GM23338 (cell line): ENCODE measurements at regions not wholly inside any gene's neighbourhood (a gene's known extent, or its start where the extent isn't known, plus 50 kb on each side); places are given as distances from the start of the nearest gene placed in this dataset.

Source experiments
- ATAC-seq: fragments of 200-7000 bp; cut with Tn5 transposase; 3 replicates; pipeline ENCODE4 v1.9.1; 2020
- DNase-seq: peaks from one replicate; pipeline ENCODE4 v3.0.0-alpha.2; 2015; ENCODE audit warnings: low spot score
- H2AFZ ChIP-seq: fragments of 200-600 bp; sonication (generic); 2 replicates; pipeline ENCODE4 v1.8.0; 2016; ENCODE audit warnings: antibody characterized with exemption, mild to moderate bottlenecking, moderate library complexity
- H3F3A ChIP-seq: fragments of 200-600 bp; sonication (generic); replicated peaks from 2 replicates; pipeline ENCODE4 v1.8.0; 2017; ENCODE audit warnings: antibody characterized with exemption, mixed run types, low read depth
- H3K27ac ChIP-seq: fragments of 200-600 bp; sonication (generic); 2 replicates; pipeline ENCODE4 v1.6.1; 2016; ENCODE audit warnings: low read depth
- H3K27me3 ChIP-seq: fragments of 200-600 bp; sonication (generic); 2 replicates; pipeline ENCODE4 v1.8.0; 2016; ENCODE audit warnings: mild to moderate bottlenecking, mixed run types, moderate library complexity; ENCODE audit not compliant: insufficient read depth
- H3K36me3 ChIP-seq: fragments of 200-600 bp; sonication (generic); 2 replicates; pipeline ENCODE4 v1.8.0; 2016; ENCODE audit warnings: mild to moderate bottlenecking; ENCODE audit not compliant: insufficient read depth
- H3K4me1 ChIP-seq: fragments of 200-600 bp; sonication (generic); 2 replicates; pipeline ENCODE4 v1.8.0; 2016; ENCODE audit warnings: mild to moderate bottlenecking, moderate library complexity; ENCODE audit not compliant: insufficient read depth
- H3K4me2 ChIP-seq: fragments of 200-600 bp; sonication (generic); 2 replicates; pipeline ENCODE4 v1.7.1; 2017; ENCODE audit warnings: mixed run types
- H3K4me3 ChIP-seq: fragments of 200-600 bp; sonication (generic); 2 replicates; pipeline ENCODE4 v1.6.1; 2016; ENCODE audit warnings: mixed run types
- H3K79me2 ChIP-seq: fragments of 200-600 bp; sonication (generic); replicated peaks from 2 replicates; pipeline ENCODE4 v1.8.0; 2017; ENCODE audit warnings: mild to moderate bottlenecking; ENCODE audit not compliant: insufficient read depth
- H3K9me2 ChIP-seq: fragments of 200-600 bp; sonication (generic); 2 replicates; pipeline ENCODE4 v1.8.0; 2017; ENCODE audit not compliant: insufficient read depth
- H4K20me1 ChIP-seq: fragments of 200-600 bp; sonication (generic); replicated peaks from 2 replicates; pipeline ENCODE4 v1.8.0; 2017; ENCODE audit warnings: mild to moderate bottlenecking; ENCODE audit not compliant: insufficient read depth
- H3K27ac Mint-ChIP-seq: 2 replicates; pipeline ENCODE4 v1.8.0; 2020; ENCODE audit warnings: inconsistent platforms, mild to moderate bottlenecking, moderate library complexity, mixed read lengths
- H3K27me3 Mint-ChIP-seq: 3 replicates; pipeline ENCODE4 v1.8.0; 2022; ENCODE audit warnings: low read depth, mild to moderate bottlenecking, moderate library complexity, mixed read lengths, inconsistent platforms; ENCODE audit not compliant: insufficient read depth, poor library complexity
- H3K36me3 Mint-ChIP-seq: 3 replicates; pipeline ENCODE4 v1.8.0; 2021; ENCODE audit warnings: low read depth, mild to moderate bottlenecking, inconsistent platforms, moderate library complexity, mixed read lengths
- H3K4me1 Mint-ChIP-seq: 3 replicates; pipeline ENCODE4 v1.8.0; 2020; ENCODE audit warnings: mild to moderate bottlenecking, inconsistent platforms, mixed read lengths
- H3K4me3 Mint-ChIP-seq: 3 replicates; pipeline ENCODE4 v1.8.0; 2021; ENCODE audit warnings: moderate library complexity, mild to moderate bottlenecking, inconsistent platforms, mixed read lengths
- H3K9me3 Mint-ChIP-seq: 3 replicates; pipeline ENCODE4 v1.8.0; 2020; ENCODE audit warnings: moderate library complexity, mild to moderate bottlenecking, inconsistent platforms, mixed read lengths
- CREB1 ChIP-seq: fragments of 250-450 bp; sonication (Bioruptor Pico); IDR thresholded peaks from 2 replicates; pipeline ENCODE4 v1.5.0; 2020; ENCODE audit warnings: low read depth, mild to moderate bottlenecking, moderate library complexity
- CTCF ChIP-seq, 2 experiments: fragments of 200-600 bp in 1 of 2; sonication (generic) in 1 of 2; conservative IDR thresholded peaks; 2 replicates each; pipeline versions ENCODE4 v1.5.1 to v1.6.1; 2016 to 2017; ENCODE audit warnings: antibody characterized with exemption in 2 of 2, low read depth in 2 of 2, mild to moderate bottlenecking in 2 of 2, moderate library complexity in 1 of 2
- EZH2 ChIP-seq: fragments of 200-600 bp; sonication (generic); IDR thresholded peaks from one replicate; pipeline ENCODE4 v1.8.0; 2017; ENCODE audit warnings: antibody characterized with exemption, mild to moderate bottlenecking, low read depth; ENCODE audit not compliant: unreplicated experiment
- EZH2phosphoT487 ChIP-seq: fragments of 200-600 bp; sonication (generic); IDR thresholded peaks from one replicate; pipeline ENCODE4 v1.8.1; 2018; ENCODE audit warnings: antibody characterized with exemption; ENCODE audit not compliant: unreplicated experiment
- JUNB ChIP-seq: IDR thresholded peaks from one replicate; pipeline ENCODE4 v1.6.1; 2016; ENCODE audit warnings: antibody characterized with exemption; ENCODE audit not compliant: unreplicated experiment
- NANOG ChIP-seq: IDR thresholded peaks from 2 replicates; pipeline ENCODE4 v1.6.1; 2016; ENCODE audit warnings: antibody characterized with exemption, borderline replicate concordance
- POLR2AphosphoS5 ChIP-seq: IDR thresholded peaks from 2 replicates; pipeline ENCODE4 v1.6.1; 2016; ENCODE audit warnings: antibody characterized with exemption, low read depth
- STAT1 ChIP-seq: IDR thresholded peaks from one replicate; pipeline ENCODE4 v1.6.1; 2016; ENCODE audit warnings: antibody characterized with exemption; ENCODE audit not compliant: unreplicated experiment
- ZNF114 ChIP-seq: fragments of 250-450 bp; sonication (Bioruptor Pico); IDR thresholded peaks from 2 replicates; pipeline ENCODE4 v1.5.0; 2020; ENCODE audit warnings: mild to moderate bottlenecking, moderate library complexity
- ZNF331 ChIP-seq: fragments of 250-450 bp; sonication (Bioruptor Pico); IDR thresholded peaks from 2 replicates; pipeline ENCODE4 v1.5.0; 2020; ENCODE audit warnings: low read depth, mild to moderate bottlenecking, moderate library complexity
- TF ChIP-seq, protein P1 (sequence below): fragments of 250-450 bp; sonication (Bioruptor Pico); IDR thresholded peaks from 2 replicates; pipeline ENCODE4 v1.5.0; 2020; ENCODE audit warnings: mild to moderate bottlenecking, moderate library complexity
- TF ChIP-seq, protein P2 (sequence below): IDR thresholded peaks from 2 replicates; pipeline ENCODE4 v1.6.1; 2016; ENCODE audit warnings: antibody characterized with exemption
- TF ChIP-seq, protein P3 (sequence below): IDR thresholded peaks from one replicate; pipeline ENCODE4 v1.6.1; 2018; ENCODE audit warnings: antibody characterized with exemption; ENCODE audit not compliant: unreplicated experiment

GRCh38 chr12:19070341-19070740, 59.2 kb upstream of the PLEKHA5 start:
- no peaks in the 10 kb centered on the region for H3K36me3 Mint-ChIP-seq
- H4K20me1 ChIP-seq = no peaks in the 10 kb centered on the region
- TF ChIP-seq STAT1 (no peak), CTCF (conservative IDR thresholded peaks at IDR 0.05; ENCODE audit: low read depth in 2 of 2) (no peak), ZNF114 (no peak), EZH2phosphoT487 (no peak), CREB1 (CRISPR knock-in tag) (no peak), POLR2AphosphoS5 (no peak), ZNF331 (CRISPR knock-in tag) (no peak), EZH2 (no peak), JUNB (no peak), NANOG (no peak)
- TF ChIP-seq, protein P1, sequence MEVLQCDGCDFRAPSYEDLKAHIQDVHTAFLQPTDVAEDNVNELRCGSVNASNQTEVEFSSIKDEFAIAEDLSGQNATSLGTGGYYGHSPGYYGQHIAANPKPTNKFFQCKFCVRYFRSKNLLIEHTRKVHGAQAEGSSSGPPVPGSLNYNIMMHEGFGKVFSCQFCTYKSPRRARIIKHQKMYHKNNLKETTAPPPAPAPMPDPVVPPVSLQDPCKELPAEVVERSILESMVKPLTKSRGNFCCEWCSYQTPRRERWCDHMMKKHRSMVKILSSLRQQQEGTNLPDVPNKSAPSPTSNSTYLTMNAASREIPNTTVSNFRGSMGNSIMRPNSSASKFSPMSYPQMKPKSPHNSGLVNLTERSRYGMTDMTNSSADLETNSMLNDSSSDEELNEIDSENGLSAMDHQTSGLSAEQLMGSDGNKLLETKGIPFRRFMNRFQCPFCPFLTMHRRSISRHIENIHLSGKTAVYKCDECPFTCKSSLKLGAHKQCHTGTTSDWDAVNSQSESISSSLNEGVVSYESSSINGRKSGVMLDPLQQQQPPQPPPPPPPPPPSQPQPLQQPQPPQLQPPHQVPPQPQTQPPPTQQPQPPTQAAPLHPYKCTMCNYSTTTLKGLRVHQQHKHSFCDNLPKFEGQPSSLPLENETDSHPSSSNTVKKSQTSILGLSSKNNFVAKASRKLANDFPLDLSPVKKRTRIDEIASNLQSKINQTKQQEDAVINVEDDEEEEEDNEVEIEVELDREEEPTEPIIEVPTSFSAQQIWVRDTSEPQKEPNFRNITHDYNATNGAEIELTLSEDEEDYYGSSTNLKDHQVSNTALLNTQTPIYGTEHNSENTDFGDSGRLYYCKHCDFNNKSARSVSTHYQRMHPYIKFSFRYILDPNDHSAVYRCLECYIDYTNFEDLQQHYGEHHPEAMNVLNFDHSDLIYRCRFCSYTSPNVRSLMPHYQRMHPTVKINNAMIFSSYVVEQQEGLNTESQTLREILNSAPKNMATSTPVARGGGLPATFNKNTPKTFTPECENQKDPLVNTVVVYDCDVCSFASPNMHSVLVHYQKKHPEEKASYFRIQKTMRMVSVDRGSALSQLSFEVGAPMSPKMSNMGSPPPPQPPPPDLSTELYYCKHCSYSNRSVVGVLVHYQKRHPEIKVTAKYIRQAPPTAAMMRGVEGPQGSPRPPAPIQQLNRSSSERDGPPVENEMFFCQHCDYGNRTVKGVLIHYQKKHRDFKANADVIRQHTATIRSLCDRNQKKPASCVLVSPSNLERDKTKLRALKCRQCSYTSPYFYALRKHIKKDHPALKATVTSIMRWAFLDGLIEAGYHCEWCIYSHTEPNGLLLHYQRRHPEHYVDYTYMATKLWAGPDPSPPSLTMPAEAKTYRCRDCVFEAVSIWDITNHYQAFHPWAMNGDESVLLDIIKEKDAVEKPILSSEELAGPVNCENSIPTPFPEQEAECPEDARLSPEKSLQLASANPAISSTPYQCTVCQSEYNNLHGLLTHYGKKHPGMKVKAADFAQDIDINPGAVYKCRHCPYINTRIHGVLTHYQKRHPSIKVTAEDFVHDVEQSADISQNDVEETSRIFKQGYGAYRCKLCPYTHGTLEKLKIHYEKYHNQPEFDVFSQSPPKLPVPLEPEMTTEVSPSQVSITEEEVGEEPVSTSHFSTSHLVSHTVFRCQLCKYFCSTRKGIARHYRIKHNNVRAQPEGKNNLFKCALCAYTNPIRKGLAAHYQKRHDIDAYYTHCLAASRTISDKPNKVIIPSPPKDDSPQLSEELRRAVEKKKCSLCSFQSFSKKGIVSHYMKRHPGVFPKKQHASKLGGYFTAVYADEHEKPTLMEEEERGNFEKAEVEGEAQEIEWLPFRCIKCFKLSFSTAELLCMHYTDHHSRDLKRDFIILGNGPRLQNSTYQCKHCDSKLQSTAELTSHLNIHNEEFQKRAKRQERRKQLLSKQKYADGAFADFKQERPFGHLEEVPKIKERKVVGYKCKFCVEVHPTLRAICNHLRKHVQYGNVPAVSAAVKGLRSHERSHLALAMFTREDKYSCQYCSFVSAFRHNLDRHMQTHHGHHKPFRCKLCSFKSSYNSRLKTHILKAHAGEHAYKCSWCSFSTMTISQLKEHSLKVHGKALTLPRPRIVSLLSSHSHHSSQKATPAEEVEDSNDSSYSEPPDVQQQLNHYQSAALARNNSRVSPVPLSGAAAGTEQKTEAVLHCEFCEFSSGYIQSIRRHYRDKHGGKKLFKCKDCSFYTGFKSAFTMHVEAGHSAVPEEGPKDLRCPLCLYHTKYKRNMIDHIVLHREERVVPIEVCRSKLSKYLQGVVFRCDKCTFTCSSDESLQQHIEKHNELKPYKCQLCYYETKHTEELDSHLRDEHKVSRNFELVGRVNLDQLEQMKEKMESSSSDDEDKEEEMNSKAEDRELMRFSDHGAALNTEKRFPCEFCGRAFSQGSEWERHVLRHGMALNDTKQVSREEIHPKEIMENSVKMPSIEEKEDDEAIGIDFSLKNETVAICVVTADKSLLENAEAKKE (CRISPR knock-in tag) = no peak
- TF ChIP-seq, protein P2, sequence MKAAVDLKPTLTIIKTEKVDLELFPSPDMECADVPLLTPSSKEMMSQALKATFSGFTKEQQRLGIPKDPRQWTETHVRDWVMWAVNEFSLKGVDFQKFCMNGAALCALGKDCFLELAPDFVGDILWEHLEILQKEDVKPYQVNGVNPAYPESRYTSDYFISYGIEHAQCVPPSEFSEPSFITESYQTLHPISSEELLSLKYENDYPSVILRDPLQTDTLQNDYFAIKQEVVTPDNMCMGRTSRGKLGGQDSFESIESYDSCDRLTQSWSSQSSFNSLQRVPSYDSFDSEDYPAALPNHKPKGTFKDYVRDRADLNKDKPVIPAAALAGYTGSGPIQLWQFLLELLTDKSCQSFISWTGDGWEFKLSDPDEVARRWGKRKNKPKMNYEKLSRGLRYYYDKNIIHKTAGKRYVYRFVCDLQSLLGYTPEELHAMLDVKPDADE = no peak
- TF ChIP-seq, protein P3, sequence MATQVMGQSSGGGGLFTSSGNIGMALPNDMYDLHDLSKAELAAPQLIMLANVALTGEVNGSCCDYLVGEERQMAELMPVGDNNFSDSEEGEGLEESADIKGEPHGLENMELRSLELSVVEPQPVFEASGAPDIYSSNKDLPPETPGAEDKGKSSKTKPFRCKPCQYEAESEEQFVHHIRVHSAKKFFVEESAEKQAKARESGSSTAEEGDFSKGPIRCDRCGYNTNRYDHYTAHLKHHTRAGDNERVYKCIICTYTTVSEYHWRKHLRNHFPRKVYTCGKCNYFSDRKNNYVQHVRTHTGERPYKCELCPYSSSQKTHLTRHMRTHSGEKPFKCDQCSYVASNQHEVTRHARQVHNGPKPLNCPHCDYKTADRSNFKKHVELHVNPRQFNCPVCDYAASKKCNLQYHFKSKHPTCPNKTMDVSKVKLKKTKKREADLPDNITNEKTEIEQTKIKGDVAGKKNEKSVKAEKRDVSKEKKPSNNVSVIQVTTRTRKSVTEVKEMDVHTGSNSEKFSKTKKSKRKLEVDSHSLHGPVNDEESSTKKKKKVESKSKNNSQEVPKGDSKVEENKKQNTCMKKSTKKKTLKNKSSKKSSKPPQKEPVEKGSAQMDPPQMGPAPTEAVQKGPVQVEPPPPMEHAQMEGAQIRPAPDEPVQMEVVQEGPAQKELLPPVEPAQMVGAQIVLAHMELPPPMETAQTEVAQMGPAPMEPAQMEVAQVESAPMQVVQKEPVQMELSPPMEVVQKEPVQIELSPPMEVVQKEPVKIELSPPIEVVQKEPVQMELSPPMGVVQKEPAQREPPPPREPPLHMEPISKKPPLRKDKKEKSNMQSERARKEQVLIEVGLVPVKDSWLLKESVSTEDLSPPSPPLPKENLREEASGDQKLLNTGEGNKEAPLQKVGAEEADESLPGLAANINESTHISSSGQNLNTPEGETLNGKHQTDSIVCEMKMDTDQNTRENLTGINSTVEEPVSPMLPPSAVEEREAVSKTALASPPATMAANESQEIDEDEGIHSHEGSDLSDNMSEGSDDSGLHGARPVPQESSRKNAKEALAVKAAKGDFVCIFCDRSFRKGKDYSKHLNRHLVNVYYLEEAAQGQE = no peak
- no peaks in the 10 kb centered on the region for H3K79me2 ChIP-seq
- H3F3A ChIP-seq = no peaks in the 10 kb centered on the region
- H3K4me1 ChIP-seq = peaks cover 18% of the 10 kb centered on the region
- peaks cover 18% of the 10 kb centered on the region for H3K4me1 Mint-ChIP-seq
- no peaks in the 10 kb centered on the region for H3K36me3 ChIP-seq
- no peak overlapping the region for H3K4me2 ChIP-seq
- H3K4me3 ChIP-seq = no peak overlapping the region
- H3K27ac Mint-ChIP-seq = no peak overlapping the region
- DNase-seq (no peak), ATAC-seq (no peak)
- no peak overlapping the region for H3K4me3 Mint-ChIP-seq
- peaks cover 11% of the 10 kb centered on the region; the same call in 1 of the 2 replicates for H3K9me2 ChIP-seq
- H3K27me3 Mint-ChIP-seq = peaks cover 2% of the 10 kb centered on the region
- H2AFZ ChIP-seq = no peak overlapping the region
- peaks cover 2% of the 10 kb centered on the region; the same call in 2 of the 3 replicates for H3K9me3 Mint-ChIP-seq
- H3K27me3 ChIP-seq = no peaks in the 10 kb centered on the region
- H3K27ac ChIP-seq = no peak overlapping the region
